ENCODE measurements at regions not wholly inside any gene's neighbourhood (a gene's known extent, or its start where the extent isn't known, plus 50 kb on each side); places are given as distances from the start of the nearest gene placed in this dataset.

- TF ChIP-seq SIN3A (IDR thresholded peaks at IDR 0.05; ENCODE audit: borderline replicate concordance, insufficient read depth, low read length) (no peak), POLR2AphosphoS5 (IDR thresholded peaks at IDR 0.05; ENCODE audit: low read depth, low read length) (no peak), REST (IDR thresholded peaks at IDR 0.05; ENCODE audit: insufficient read depth in 1 of 2, low read depth in 2 of 2, low read length in 2 of 2) (no peak), TAF1 (IDR thresholded peaks at IDR 0.05; ENCODE audit: borderline replicate concordance, insufficient read depth, low read length) (no peak), FOXP2 (optimal IDR thresholded peaks at IDR 0.05; ENCODE audit: borderline replicate concordance, extremely low read depth, extremely low read length, insufficient read depth) (no peak)
Observed at GRCh38 chr4:54428940-54429339, 199.8 kb downstream of the PDGFRA start.

GRCh38 chr4:54433686-54434085 lies 204.6 kb downstream of the PDGFRA start:
- no peak for TF ChIP-seq TAF1 (IDR thresholded peaks at IDR 0.05; ENCODE audit: borderline replicate concordance, insufficient read depth, low read length)

- TF ChIP-seq TAF1 (IDR thresholded peaks at IDR 0.05; ENCODE audit: borderline replicate concordance, insufficient read depth, low read length) (no peak), FOXP2 (optimal IDR thresholded peaks at IDR 0.05; ENCODE audit: borderline replicate concordance, extremely low read depth, extremely low read length, insufficient read depth) (no peak), SIN3A (IDR thresholded peaks at IDR 0.05; ENCODE audit: borderline replicate concordance, insufficient read depth, low read length) (no peak), POLR2AphosphoS5 (IDR thresholded peaks at IDR 0.05; ENCODE audit: low read depth, low read length) (no peak), REST (IDR thresholded peaks at IDR 0.05; ENCODE audit: insufficient read depth in 1 of 2, low read depth in 2 of 2, low read length in 2 of 2) (no peak)
Observed at GRCh38 chr4:54439831-54440243, 210.7 kb downstream of the PDGFRA start.

- no peak for TF ChIP-seq TAF1 (IDR thresholded peaks at IDR 0.05; ENCODE audit: borderline replicate concordance, insufficient read depth, low read length)
- TF ChIP-seq POLR2AphosphoS5 (IDR thresholded peaks at IDR 0.05; ENCODE audit: low read depth, low read length), result no peak
- TF ChIP-seq SIN3A (IDR thresholded peaks at IDR 0.05; ENCODE audit: borderline replicate concordance, insufficient read depth, low read length), result no peak
Observed at GRCh38 chr4:54440394-54441136, 211.5 kb downstream of the PDGFRA start.

GRCh38 chr4:54445866-54446265 lies 211.9 kb upstream of the KIT start:
- TF ChIP-seq TAF1 (IDR thresholded peaks at IDR 0.05; ENCODE audit: borderline replicate concordance, insufficient read depth, low read length) (no peak), SIN3A (IDR thresholded peaks at IDR 0.05; ENCODE audit: borderline replicate concordance, insufficient read depth, low read length) (no peak), POLR2AphosphoS5 (IDR thresholded peaks at IDR 0.05; ENCODE audit: low read depth, low read length) (no peak), REST (IDR thresholded peaks at IDR 0.05; ENCODE audit: insufficient read depth in 1 of 2, low read depth in 2 of 2, low read length in 2 of 2) (no peak), FOXP2 (optimal IDR thresholded peaks at IDR 0.05; ENCODE audit: borderline replicate concordance, extremely low read depth, extremely low read length, insufficient read depth) (no peak)

GRCh38 chr4:54446581-54446980 lies 211.2 kb upstream of the KIT start:
- TF ChIP-seq POLR2AphosphoS5 (IDR thresholded peaks at IDR 0.05; ENCODE audit: low read depth, low read length) (no peak), TAF1 (IDR thresholded peaks at IDR 0.05; ENCODE audit: borderline replicate concordance, insufficient read depth, low read length) (no peak), FOXP2 (optimal IDR thresholded peaks at IDR 0.05; ENCODE audit: borderline replicate concordance, extremely low read depth, extremely low read length, insufficient read depth) (no peak), SIN3A (IDR thresholded peaks at IDR 0.05; ENCODE audit: borderline replicate concordance, insufficient read depth, low read length) (no peak), REST (IDR thresholded peaks at IDR 0.05; ENCODE audit: insufficient read depth in 1 of 2, low read depth in 2 of 2, low read length in 2 of 2) (no peak)
